SJSA1 (cell line): ENCODE measurements at regions not wholly inside any gene's neighbourhood (a gene's known extent, or its start where the extent isn't known, plus 50 kb on each side); places are given as distances from the start of the nearest gene placed in this dataset.

Experiments used
- DNase-seq, 2 experiments: peaks; one replicate each; pipeline ENCODE4 v3.0.0-alpha.2; 2015 to 2020; ENCODE audit warnings: low spot score in 2 of 2, low read depth in 1 of 2
- H3K27ac ChIP-seq: fragments of 250-450 bp; sonication (Bioruptor Pico); 2 replicates; pipeline ENCODE4 v1.5.1; 2020; ENCODE audit warnings: mild to moderate bottlenecking, moderate library complexity
- H3K27me3 ChIP-seq: fragments of 250-450 bp; sonication (Bioruptor Pico); replicated peaks from 2 replicates; pipeline ENCODE4 v1.5.1; 2020; ENCODE audit warnings: mild to moderate bottlenecking, moderate library complexity
- H3K36me3 ChIP-seq: fragments of 250-450 bp; sonication (Bioruptor Pico); 2 replicates; pipeline ENCODE4 v1.5.1; 2020; ENCODE audit warnings: mild to moderate bottlenecking
- H3K4me1 ChIP-seq: fragments of 250-450 bp; sonication (Bioruptor Pico); replicated peaks from 2 replicates; pipeline ENCODE4 v1.6.1; 2021; ENCODE audit warnings: mild to moderate bottlenecking
- H3K4me3 ChIP-seq: fragments of 250-450 bp; sonication (Bioruptor Pico); 2 replicates; pipeline ENCODE4 v1.5.1; 2020; ENCODE audit warnings: mild to moderate bottlenecking
- H3K9me3 ChIP-seq: fragments of 250-450 bp; sonication (Bioruptor Pico); replicated peaks from 2 replicates; pipeline ENCODE4 v1.5.1; 2020; ENCODE audit warnings: mild to moderate bottlenecking

DNA sequence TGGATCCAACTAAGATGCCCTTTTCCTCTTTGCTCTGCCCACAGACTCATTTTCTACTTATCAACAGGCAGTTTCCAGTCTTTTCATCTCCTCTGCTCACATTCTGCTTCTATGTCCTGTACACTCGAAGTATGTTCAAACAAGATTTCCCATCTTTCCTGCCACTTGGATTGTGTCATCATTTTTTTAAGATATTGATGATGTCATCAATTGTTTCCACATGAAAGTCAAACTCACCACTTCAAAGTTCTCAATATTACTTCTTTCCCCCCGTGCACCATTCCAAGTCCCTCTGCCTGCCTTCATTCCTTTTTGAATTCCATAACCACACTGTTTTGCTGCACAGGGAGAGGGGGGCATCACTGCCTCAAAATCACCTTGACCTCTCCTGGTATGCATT lies 175.0 kb upstream of the RFX3 start:
- Histone ChIP-seq H3K9me3 (no peaks in the 10 kb centered on the region), H3K36me3 (no peaks in the 10 kb centered on the region), H3K27ac (no peak overlapping the region), H3K4me3 (no peak overlapping the region), H3K4me1 (no peaks in the 10 kb centered on the region), H3K27me3 (no peaks in the 10 kb centered on the region)
- DNase-seq, result no peak

DNA sequence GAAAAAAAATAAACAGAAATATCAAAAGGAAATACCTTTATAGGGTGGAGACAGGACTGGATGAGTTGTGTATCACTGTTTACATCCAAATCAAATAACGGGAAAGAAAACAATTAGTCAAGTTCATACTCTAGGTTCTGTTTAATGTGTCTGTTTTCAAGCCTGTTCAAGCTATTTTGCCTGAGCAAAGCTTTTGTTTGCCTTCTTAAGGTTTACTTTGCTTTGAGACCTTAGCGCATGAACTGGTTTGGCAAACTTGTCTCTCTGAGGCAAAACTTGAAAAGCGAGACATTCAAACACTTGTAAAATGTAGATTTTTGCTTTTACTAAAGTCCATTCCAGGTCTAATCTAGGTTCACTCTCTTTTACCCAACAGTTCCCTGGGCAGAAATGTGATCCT lies 174.1 kb upstream of the RFX3 start:
- no peaks in the 10 kb centered on the region for H3K4me1 ChIP-seq
- H3K4me3 ChIP-seq, result no peak overlapping the region
- H3K27ac ChIP-seq, result no peak overlapping the region
- DNase-seq, result no peak
- H3K36me3 ChIP-seq, result no peaks in the 10 kb centered on the region
- H3K9me3 ChIP-seq, result no peaks in the 10 kb centered on the region
- no peaks in the 10 kb centered on the region for H3K27me3 ChIP-seq

DNA sequence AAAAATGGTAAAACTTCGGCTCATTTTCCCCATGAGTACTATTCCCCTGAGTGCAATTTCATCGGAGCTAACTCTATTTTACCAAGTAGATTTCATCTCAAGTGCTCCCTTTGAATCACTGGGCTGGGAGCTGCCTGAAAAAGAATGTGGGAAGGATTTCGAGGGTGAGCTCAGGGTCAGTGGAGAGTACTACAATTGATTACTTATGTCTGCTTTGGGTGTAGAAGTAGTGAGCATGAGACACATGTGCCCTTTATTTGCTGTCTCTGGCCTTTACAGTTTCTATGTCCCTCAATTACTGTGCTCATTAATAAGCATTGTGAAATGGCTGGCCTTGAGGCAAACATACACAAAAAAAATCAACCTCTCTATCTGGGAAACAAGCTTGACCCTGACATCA lies 172.7 kb upstream of the RFX3 start:
- Histone ChIP-seq H3K4me3 (no peak overlapping the region), H3K4me1 (no peaks in the 10 kb centered on the region), H3K36me3 (no peaks in the 10 kb centered on the region), H3K9me3 (no peaks in the 10 kb centered on the region), H3K27ac (no peak overlapping the region), H3K27me3 (no peaks in the 10 kb centered on the region)
- no peak for DNase-seq

DNA sequence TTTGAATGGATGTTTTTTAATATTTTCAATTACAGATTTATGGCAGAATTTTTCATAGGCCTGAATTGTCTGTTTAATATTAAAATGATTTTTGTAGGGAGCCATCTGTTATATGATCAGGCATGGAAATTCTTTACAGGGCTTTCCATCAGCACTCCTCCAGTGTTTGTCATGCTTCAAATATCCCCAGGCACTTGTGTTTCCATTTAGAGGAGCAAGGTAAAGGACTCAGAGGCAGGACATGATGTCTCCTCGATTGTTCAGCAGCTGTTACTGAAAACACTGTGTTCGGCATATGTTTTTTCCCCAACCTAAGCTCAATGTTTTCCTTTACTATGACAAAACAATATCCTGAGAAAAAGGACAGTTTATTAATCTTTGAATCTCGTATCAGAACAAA lies 172.3 kb upstream of the RFX3 start:
- Histone ChIP-seq H3K4me3 (no peak overlapping the region), H3K4me1 (no peaks in the 10 kb centered on the region), H3K9me3 (no peaks in the 10 kb centered on the region), H3K27me3 (no peaks in the 10 kb centered on the region), H3K36me3 (no peaks in the 10 kb centered on the region), H3K27ac (no peak overlapping the region)
- no peak for DNase-seq

DNA sequence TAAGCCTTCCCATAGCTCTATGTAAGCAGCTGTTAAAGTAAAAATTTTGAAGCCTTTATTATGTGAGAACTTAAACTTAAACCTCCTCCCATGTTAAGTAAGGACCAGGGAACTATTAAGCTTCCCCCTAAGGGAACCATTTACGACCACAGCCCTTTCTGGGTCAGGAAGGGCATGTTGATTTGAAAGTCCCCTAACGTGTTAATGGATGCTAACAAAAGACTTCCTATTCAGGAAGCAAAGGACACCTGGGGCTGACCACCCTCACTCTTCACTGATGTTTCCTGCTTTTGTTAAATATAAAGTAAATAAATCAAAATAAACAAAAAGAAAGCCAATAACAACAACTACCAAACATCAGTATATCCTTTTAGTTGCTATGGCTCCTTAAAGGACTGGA lies 170.6 kb upstream of the RFX3 start:
- H3K9me3 ChIP-seq, result no peaks in the 10 kb centered on the region

DNA sequence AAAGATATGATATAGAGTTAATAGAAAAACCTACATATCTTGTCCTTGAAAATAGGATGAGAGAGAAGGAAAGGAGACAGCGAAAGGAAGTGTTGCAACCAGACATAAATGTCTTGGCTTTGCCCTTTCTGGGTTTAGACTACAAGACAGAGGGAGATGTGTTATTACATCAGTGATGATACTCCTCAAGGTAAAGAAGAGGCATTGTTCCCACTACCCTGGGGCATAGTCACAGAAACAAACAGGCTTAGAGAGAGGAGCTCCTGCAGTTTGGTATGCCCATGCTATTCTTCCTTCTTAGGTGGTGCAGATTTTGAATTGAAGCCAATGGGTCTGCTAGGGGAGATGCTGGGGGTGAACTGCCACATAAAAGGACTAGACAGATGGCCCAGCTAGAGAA lies 166.8 kb upstream of the RFX3 start:
- DNase-seq, result no peak
- Histone ChIP-seq H3K36me3 (no peaks in the 10 kb centered on the region), H3K27ac (no peak overlapping the region), H3K4me3 (no peak overlapping the region), H3K4me1 (no peaks in the 10 kb centered on the region), H3K27me3 (no peaks in the 10 kb centered on the region), H3K9me3 (no peaks in the 10 kb centered on the region)

More for the DNA sequence above, 170.6 kb upstream of the RFX3 start:
- no peak overlapping the region for H3K27ac ChIP-seq
- H3K36me3 ChIP-seq, result no peaks in the 10 kb centered on the region
- no peak for DNase-seq
- H3K27me3 ChIP-seq, result no peaks in the 10 kb centered on the region
- H3K4me1 ChIP-seq, result no peaks in the 10 kb centered on the region
- no peak overlapping the region for H3K4me3 ChIP-seq

DNA sequence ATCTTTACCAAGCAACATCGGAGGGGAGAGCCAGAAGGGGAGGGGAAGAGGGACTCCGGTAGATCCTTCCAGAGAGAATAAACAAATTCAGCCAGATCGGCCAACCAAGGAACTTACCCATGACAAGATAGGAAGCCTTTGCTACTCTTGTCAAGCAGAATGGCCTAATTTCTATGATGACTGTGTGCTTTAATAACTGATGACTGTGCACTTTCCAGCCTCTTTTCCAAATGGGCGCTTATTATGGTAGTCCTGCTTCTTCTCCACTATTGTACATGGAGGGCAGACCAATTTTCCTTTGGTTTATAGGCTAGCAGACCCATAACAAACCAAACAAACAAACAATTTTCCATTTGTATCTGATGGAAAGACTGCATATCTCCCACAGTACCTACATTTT lies 163.8 kb upstream of the RFX3 start:
- Histone ChIP-seq H3K27me3 (no peaks in the 10 kb centered on the region), H3K4me3 (no peak overlapping the region), H3K9me3 (no peaks in the 10 kb centered on the region), H3K36me3 (no peaks in the 10 kb centered on the region), H3K27ac (no peak overlapping the region), H3K4me1 (no peaks in the 10 kb centered on the region)
- DNase-seq, result no peak

DNA sequence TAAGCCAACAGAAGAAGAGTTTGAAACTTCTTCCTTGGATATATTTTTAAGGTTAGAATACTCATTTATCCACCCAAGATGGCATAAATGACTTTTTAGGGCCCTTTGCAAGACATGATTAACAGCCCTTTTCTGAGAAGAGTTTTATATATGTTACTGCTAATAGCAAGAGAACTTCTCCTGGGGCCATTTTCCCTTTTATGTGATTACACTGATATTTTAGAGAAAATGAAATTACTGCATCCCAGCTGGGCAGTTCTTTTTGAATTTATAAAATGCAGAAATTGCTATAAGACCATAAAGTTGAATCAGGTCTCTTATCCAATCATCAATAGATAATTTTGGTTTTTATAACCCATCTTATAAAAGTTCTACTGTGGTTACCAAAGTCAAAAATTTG lies 161.3 kb upstream of the RFX3 start:
- no peaks in the 10 kb centered on the region for H3K4me1 ChIP-seq
- no peaks in the 10 kb centered on the region for H3K9me3 ChIP-seq
- H3K27me3 ChIP-seq, result no peaks in the 10 kb centered on the region
- DNase-seq, result no peak
- no peak overlapping the region for H3K27ac ChIP-seq
- no peaks in the 10 kb centered on the region for H3K36me3 ChIP-seq
- H3K4me3 ChIP-seq, result no peak overlapping the region

DNA sequence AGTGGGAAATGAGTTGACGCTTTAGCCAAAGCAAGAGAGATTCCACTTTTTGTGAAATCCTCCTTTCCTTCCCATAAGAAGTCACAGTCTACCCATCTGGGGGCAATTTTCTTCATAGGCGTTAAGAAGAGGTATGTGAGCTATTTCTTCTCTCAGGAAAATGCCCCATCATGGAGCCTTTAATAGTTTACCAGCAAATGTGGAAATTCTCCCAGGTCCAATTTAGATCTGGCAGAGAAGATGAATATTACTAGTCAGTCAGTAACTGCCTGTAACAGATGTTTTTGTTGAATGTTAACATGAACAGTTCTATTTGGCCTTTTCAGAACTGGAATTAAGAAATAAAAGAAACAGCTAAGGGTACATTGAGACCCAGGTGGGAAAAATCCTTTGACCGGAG lies 156.4 kb upstream of the RFX3 start:
- Histone ChIP-seq H3K4me1 (no peaks in the 10 kb centered on the region), H3K9me3 (no peaks in the 10 kb centered on the region), H3K4me3 (no peak overlapping the region), H3K27me3 (no peaks in the 10 kb centered on the region), H3K27ac (no peak overlapping the region), H3K36me3 (no peaks in the 10 kb centered on the region)
- no peak for DNase-seq

DNA sequence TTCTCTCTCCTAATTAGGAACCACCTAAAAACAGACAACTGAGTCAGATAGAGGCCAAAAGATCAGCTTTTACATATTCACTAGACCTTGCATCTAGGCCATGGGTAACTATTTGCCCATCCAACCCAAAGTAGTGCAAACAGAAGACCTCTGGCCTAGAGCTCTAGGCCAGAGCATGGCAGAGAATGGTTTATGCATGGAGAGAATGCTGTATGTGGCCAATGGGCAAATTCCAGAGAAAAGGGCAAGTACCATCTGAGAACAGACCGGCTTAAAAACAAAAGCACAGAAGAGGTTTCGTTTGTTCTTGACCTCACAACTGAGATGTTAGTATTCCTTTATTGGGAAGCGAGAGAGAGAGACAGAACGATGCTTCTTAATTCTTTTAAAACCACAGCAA lies 151.7 kb upstream of the RFX3 start:
- Histone ChIP-seq H3K4me1 (no peaks in the 10 kb centered on the region), H3K4me3 (no peak overlapping the region), H3K27ac (no peak overlapping the region), H3K9me3 (no peaks in the 10 kb centered on the region), H3K27me3 (no peaks in the 10 kb centered on the region), H3K36me3 (no peaks in the 10 kb centered on the region)
- DNase-seq, result no peak

DNA sequence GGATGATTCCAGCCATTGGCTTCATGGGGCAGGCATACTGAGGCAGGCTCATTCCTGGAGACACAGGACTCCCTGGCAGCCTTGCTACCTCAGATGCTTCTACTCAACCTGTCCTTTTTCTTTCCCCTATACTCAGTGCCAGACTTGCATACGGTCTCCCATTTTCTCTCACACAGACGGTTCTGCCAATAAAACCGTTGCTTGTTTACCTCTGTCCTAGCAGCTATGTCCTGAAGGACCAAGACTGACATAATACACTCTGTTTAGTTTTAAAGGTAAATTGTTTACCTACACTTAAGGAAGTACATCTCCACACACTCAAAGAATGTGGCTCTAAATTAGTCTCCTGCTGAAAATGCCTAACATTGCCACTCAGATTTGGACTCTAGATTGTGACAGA lies 151.0 kb upstream of the RFX3 start:
- Histone ChIP-seq H3K27ac (no peak overlapping the region), H3K4me1 (no peaks in the 10 kb centered on the region), H3K9me3 (no peaks in the 10 kb centered on the region), H3K4me3 (no peak overlapping the region), H3K36me3 (no peaks in the 10 kb centered on the region), H3K27me3 (no peaks in the 10 kb centered on the region)
- DNase-seq, result no peak

DNA sequence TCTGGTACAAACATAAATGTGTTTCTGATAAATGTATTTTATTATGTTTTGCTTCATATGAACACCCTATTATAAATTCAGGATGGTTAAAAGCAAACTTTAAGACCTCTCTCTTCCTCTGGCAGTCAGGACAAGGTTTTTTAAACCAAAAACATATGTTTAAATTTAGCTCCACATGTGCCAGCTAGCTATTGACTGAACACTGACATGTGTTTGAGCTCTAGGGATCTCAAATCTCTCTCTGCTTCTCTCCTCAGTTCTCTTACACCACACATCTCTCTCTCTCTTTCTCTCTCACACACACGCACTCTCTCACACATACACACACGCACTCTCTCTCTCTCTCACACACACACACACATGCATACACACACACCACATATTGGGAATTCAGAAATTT lies 150.1 kb upstream of the RFX3 start:
- DNase-seq, result no peak
- Histone ChIP-seq H3K36me3 (no peaks in the 10 kb centered on the region), H3K27me3 (no peaks in the 10 kb centered on the region)

DNA sequence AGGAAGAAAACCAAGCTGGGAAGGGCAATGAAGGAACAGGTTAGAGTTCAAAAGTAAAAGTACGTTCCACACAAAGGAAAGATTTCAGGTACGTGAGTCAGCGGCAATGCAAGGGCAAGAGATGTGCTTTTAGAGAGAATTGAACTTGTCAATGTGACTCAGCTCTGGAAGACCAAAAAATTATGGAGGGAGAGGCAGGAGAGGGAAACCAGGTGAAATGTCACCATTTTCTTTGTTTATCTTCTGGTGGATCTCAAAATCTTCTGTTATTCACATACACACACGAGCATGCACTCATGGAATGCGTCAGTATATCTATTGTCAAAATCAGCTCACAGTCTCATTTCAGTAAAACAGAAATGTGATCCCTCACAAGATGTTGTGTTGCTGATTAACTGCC lies 148.8 kb upstream of the RFX3 start:
- no peak overlapping the region for H3K27ac ChIP-seq
- H3K27me3 ChIP-seq, result no peaks in the 10 kb centered on the region
- no peaks in the 10 kb centered on the region for H3K4me1 ChIP-seq
- DNase-seq, result no peak
- no peaks in the 10 kb centered on the region for H3K9me3 ChIP-seq
- H3K36me3 ChIP-seq, result no peaks in the 10 kb centered on the region
- no peak overlapping the region for H3K4me3 ChIP-seq

More for the DNA sequence above, 150.1 kb upstream of the RFX3 start:
- H3K4me1 ChIP-seq, result no peaks in the 10 kb centered on the region
- no peak overlapping the region for H3K27ac ChIP-seq
- no peak overlapping the region for H3K4me3 ChIP-seq
- H3K9me3 ChIP-seq, result no peaks in the 10 kb centered on the region

DNA sequence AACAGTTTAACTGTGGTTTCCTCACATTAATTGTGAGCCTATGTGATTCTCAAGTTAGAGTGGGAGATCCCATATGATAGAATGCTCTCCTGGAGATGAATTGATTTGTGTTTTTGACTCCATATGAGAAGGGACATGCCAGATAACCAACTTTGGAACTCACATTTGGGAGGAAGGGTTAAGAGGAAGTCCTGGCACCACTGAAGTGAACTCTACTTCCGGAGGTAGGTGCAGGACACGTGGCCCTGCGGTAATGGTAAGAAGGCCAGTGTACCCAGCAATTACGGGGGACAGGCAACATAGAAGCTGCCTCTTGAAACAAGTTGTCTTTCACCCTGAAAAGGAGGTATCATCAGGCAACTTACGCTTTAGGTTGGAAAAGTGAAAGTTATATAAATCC lies 146.6 kb upstream of the RFX3 start:
- no peaks in the 10 kb centered on the region for H3K9me3 ChIP-seq
- DNase-seq, result no peak
- no peaks in the 10 kb centered on the region for H3K27me3 ChIP-seq
- H3K4me1 ChIP-seq, result no peaks in the 10 kb centered on the region
- no peak overlapping the region for H3K4me3 ChIP-seq
- H3K27ac ChIP-seq, result no peak overlapping the region
- no peaks in the 10 kb centered on the region for H3K36me3 ChIP-seq

DNA sequence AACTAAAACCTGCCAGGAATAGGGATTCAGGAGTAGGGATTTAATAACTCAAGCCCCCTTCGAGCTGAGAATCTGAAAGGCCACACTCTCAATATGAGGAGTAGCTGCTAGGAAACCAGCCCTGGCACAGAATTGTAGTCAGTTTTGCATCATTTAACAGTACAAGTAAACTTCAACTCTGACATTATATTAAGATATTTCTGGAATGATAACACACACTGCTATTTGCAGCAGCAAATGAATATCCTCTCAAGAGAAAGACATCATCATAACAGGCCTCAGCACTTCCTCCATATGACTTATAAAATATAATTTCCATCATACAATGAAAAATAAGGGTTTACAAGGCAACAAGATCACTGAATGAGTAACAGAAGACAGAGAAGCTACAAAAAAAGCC lies 138.2 kb upstream of the RFX3 start:
- Histone ChIP-seq H3K4me3 (no peak overlapping the region), H3K9me3 (no peaks in the 10 kb centered on the region), H3K36me3 (no peaks in the 10 kb centered on the region), H3K27me3 (no peaks in the 10 kb centered on the region), H3K27ac (no peak overlapping the region), H3K4me1 (no peaks in the 10 kb centered on the region)
- DNase-seq, result no peak
